ENCODE measurements at regions not wholly inside any gene's neighbourhood (a gene's known extent, or its start where the extent isn't known, plus 50 kb on each side); places are given as distances from the start of the nearest gene placed in this dataset.
"Not testable (repeated sequence)": the region's sequence is repeated elsewhere in the genome, so short reads cannot be mapped to it uniquely, and the experiment has no call there.

GRCh38 chr3:95343228-95343627 lies 1280.4 kb downstream of the NSUN3 start:
- intact Hi-C loops (cut with micrococcal nuclease) = no loop called here

- intact Hi-C loops (cut with micrococcal nuclease) = no loop called here
Observed at GRCh38 chr3:95343767-95344166, 1280.9 kb downstream of the NSUN3 start.

GRCh38 chr3:95347936-95348335 lies 1285.1 kb downstream of the NSUN3 start:
- intact Hi-C loops (cut with micrococcal nuclease) = not testable (repeated sequence)

- intact Hi-C loops (cut with micrococcal nuclease) = no loop called here
Observed at GRCh38 chr3:95348879-95349278, 1286.0 kb downstream of the NSUN3 start.

- intact Hi-C loops (cut with micrococcal nuclease) = no loop called here
Observed at GRCh38 chr3:95350049-95350448, 1287.2 kb downstream of the NSUN3 start.

GRCh38 chr3:95351158-95351557 lies 1288.3 kb downstream of the NSUN3 start:
- intact Hi-C loops (cut with micrococcal nuclease) = no loop called here

GRCh38 chr3:95352471-95352870 lies 1289.6 kb downstream of the NSUN3 start:
- intact Hi-C loops (cut with micrococcal nuclease) = no loop called here

- intact Hi-C loops (cut with micrococcal nuclease) = no loop called here
Observed at GRCh38 chr3:95354489-95354888, 1291.6 kb downstream of the NSUN3 start.

GRCh38 chr3:95356764-95357501 lies 1294.1 kb downstream of the NSUN3 start:
- intact Hi-C loops (cut with micrococcal nuclease) = no loop called here

- intact Hi-C loops (cut with micrococcal nuclease) = no loop called here
Observed at GRCh38 chr3:95387242-95388021, 1324.6 kb downstream of the NSUN3 start.

GRCh38 chr3:95389725-95390313 lies 1327.0 kb downstream of the NSUN3 start:
- intact Hi-C loops (cut with micrococcal nuclease) = no loop called here

GRCh38 chr3:95394286-95394685 lies 1331.4 kb downstream of the NSUN3 start:
- intact Hi-C loops (cut with micrococcal nuclease) = no loop called here

GRCh38 chr3:95399585-95399984 lies 1336.7 kb downstream of the NSUN3 start:
- intact Hi-C loops (cut with micrococcal nuclease) = no loop called here

- intact Hi-C loops (cut with micrococcal nuclease) = no loop called here
Observed at GRCh38 chr3:95401693-95402092, 1338.8 kb downstream of the NSUN3 start.

GRCh38 chr3:95407709-95408463 lies 1345.0 kb downstream of the NSUN3 start:
- intact Hi-C loops (cut with micrococcal nuclease) = no loop called here

GRCh38 chr3:95408464-95408862 lies 1345.6 kb downstream of the NSUN3 start:
- intact Hi-C loops (cut with micrococcal nuclease) = no loop called here

GRCh38 chr3:95418251-95418650 lies 1355.4 kb downstream of the NSUN3 start:
- intact Hi-C loops (cut with micrococcal nuclease) = no loop called here

- intact Hi-C loops (cut with micrococcal nuclease) = no loop called here
Observed at GRCh38 chr3:95424279-95424678, 1361.4 kb downstream of the NSUN3 start.

- intact Hi-C loops (cut with micrococcal nuclease) = no loop called here
Observed at GRCh38 chr3:95434491-95434890, 1371.6 kb downstream of the NSUN3 start.

- intact Hi-C loops (cut with micrococcal nuclease) = no loop called here
Observed at GRCh38 chr3:95437409-95437808, 1374.5 kb downstream of the NSUN3 start.

GRCh38 chr3:95438274-95438673 lies 1375.4 kb downstream of the NSUN3 start:
- intact Hi-C loops (cut with micrococcal nuclease) = no loop called here

GRCh38 chr3:95442766-95443165 lies 1371.6 kb upstream of the EPHA6 start:
- intact Hi-C loops (cut with micrococcal nuclease) = no loop called here
